Neural progenitor cell (in vitro differentiated cells): ENCODE measurements at regions not wholly inside any gene's neighbourhood (a gene's known extent, or its start where the extent isn't known, plus 50 kb on each side); places are given as distances from the start of the nearest gene placed in this dataset.

Source experiments
- DNase-seq: peaks from one replicate; pipeline ENCODE4 v3.0.0-alpha.2; 2016; ENCODE audit warnings: low spot score
- H2AFZ ChIP-seq: fragments of 200-600 bp; sonication (generic); replicated peaks from 2 replicates; pipeline ENCODE4 v1.6.1; 2016; ENCODE audit warnings: antibody characterized with exemption
- H3F3A ChIP-seq: fragments of 200-600 bp; sonication (generic); 2 replicates; pipeline ENCODE4 v1.6.1; 2016; ENCODE audit warnings: antibody characterized with exemption, low read depth
- H3K27ac ChIP-seq: fragments of 200-600 bp; sonication (generic); 2 replicates; pipeline ENCODE4 v1.5.1; 2016; ENCODE audit warnings: mild to moderate bottlenecking
- H3K27me3 ChIP-seq: fragments of 200-600 bp; sonication (generic); 2 replicates; pipeline ENCODE4 v1.6.1; 2016; ENCODE audit warnings: mild to moderate bottlenecking, moderate library complexity
- H3K36me3 ChIP-seq: fragments of 200-600 bp; sonication (generic); 2 replicates; pipeline ENCODE4 v1.5.1; 2016
- H3K4me1 ChIP-seq: fragments of 200-600 bp; sonication (generic); 2 replicates; pipeline ENCODE4 v1.6.1; 2016; ENCODE audit warnings: mixed run types
- H3K4me2 ChIP-seq: fragments of 200-600 bp; sonication (generic); 2 replicates; pipeline ENCODE4 v1.6.1; 2016
- H3K4me3 ChIP-seq: fragments of 200-600 bp; sonication (generic); 2 replicates; pipeline ENCODE4 v1.5.1; 2016
- H3K79me2 ChIP-seq: fragments of 200-600 bp; sonication (generic); 2 replicates; pipeline ENCODE4 v1.6.1; 2016; ENCODE audit warnings: low read depth
- H3K9ac ChIP-seq: fragments of 200-600 bp; sonication (generic); 2 replicates; pipeline ENCODE4 v1.6.1; 2016
- H3K9me3 ChIP-seq: fragments of 200-600 bp; sonication (generic); 2 replicates; pipeline ENCODE4 v1.5.1; 2016; ENCODE audit warnings: low read depth
- H4K20me1 ChIP-seq: fragments of 200-600 bp; sonication (generic); 2 replicates; pipeline ENCODE4 v1.6.1; 2016; ENCODE audit warnings: low read depth
- H3K27ac Mint-ChIP-seq: 3 replicates; pipeline ENCODE4 v1.8.0; 2021; ENCODE audit warnings: mixed read lengths
- H3K27me3 Mint-ChIP-seq: 2 replicates; pipeline ENCODE4 v1.8.0; 2022; ENCODE audit warnings: low read depth, mild to moderate bottlenecking, inconsistent platforms, moderate library complexity, mixed read lengths; ENCODE audit not compliant: insufficient read depth
- H3K36me3 Mint-ChIP-seq: 3 replicates; pipeline ENCODE4 v1.8.0; 2021; ENCODE audit warnings: mixed read lengths
- H3K4me1 Mint-ChIP-seq: 3 replicates; pipeline ENCODE4 v1.8.0; 2021; ENCODE audit warnings: mixed read lengths
- H3K4me3 Mint-ChIP-seq: 3 replicates; pipeline ENCODE4 v1.8.0; 2021; ENCODE audit warnings: mild to moderate bottlenecking, moderate library complexity, mixed read lengths
- H3K9me3 Mint-ChIP-seq: 3 replicates; pipeline ENCODE4 v1.8.0; 2020; ENCODE audit warnings: mixed read lengths
- EZH2 ChIP-seq: fragments of 200-600 bp; sonication (generic); IDR thresholded peaks from 2 replicates; pipeline ENCODE4 v1.6.1; 2017; ENCODE audit warnings: antibody characterized with exemption, mild to moderate bottlenecking, moderate library complexity
- EZH2phosphoT487 ChIP-seq: fragments of 200-600 bp; sonication (generic); IDR thresholded peaks from 2 replicates; pipeline ENCODE4 v1.6.1; 2017; ENCODE audit warnings: antibody characterized with exemption
- TF ChIP-seq, protein P1 (sequence below): fragments of 200-600 bp; sonication (generic); IDR thresholded peaks from 2 replicates; pipeline ENCODE4 v1.5.1; 2017; ENCODE audit warnings: antibody characterized with exemption, mild to moderate bottlenecking

DNA sequence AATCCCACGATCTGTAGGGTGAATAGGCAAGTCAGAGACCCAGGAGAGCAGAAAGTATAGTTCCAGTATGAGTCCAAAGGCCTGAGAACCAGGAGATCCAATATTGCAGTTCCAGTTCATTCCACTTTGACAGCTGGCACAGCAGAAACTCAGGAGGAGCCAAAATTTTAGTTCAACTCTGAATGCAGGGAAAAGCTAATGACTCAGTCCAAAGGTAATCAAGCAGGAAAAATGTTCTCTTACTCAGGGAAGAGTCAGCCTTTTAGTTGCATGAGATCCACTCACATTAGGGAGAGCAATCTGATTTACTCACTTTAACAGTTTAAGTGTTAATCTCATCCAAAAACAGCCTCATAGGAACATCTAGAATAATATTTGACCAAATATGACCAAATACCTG lies 130.2 kb upstream of the LRFN5 start:
- no peaks in the 10 kb centered on the region for H3K27me3 Mint-ChIP-seq
- H3K9me3 Mint-ChIP-seq = no peaks in the 10 kb centered on the region
- Histone ChIP-seq H3K79me2 (no peaks in the 10 kb centered on the region), H3K4me3 (no peak overlapping the region), H3K4me1 (peaks cover 4% of the 10 kb centered on the region), H3K9ac (no peak overlapping the region), H3F3A (no peaks in the 10 kb centered on the region), H3K27me3 (no peaks in the 10 kb centered on the region), H3K9me3 (no peaks in the 10 kb centered on the region), H3K36me3 (no peaks in the 10 kb centered on the region), H3K4me2 (no peak overlapping the region), H4K20me1 (no peaks in the 10 kb centered on the region), H2AFZ (no peak overlapping the region), H3K27ac (no peak overlapping the region)
- TF ChIP-seq, protein P1, sequence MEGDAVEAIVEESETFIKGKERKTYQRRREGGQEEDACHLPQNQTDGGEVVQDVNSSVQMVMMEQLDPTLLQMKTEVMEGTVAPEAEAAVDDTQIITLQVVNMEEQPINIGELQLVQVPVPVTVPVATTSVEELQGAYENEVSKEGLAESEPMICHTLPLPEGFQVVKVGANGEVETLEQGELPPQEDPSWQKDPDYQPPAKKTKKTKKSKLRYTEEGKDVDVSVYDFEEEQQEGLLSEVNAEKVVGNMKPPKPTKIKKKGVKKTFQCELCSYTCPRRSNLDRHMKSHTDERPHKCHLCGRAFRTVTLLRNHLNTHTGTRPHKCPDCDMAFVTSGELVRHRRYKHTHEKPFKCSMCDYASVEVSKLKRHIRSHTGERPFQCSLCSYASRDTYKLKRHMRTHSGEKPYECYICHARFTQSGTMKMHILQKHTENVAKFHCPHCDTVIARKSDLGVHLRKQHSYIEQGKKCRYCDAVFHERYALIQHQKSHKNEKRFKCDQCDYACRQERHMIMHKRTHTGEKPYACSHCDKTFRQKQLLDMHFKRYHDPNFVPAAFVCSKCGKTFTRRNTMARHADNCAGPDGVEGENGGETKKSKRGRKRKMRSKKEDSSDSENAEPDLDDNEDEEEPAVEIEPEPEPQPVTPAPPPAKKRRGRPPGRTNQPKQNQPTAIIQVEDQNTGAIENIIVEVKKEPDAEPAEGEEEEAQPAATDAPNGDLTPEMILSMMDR = no peak
- TF ChIP-seq EZH2 (no peak), EZH2phosphoT487 (no peak)
- no peaks in the 10 kb centered on the region for H3K36me3 Mint-ChIP-seq
- no peak overlapping the region for H3K4me3 Mint-ChIP-seq
- DNase-seq = no peak
- no peak overlapping the region for H3K27ac Mint-ChIP-seq
- no peaks in the 10 kb centered on the region for H3K4me1 Mint-ChIP-seq

DNA sequence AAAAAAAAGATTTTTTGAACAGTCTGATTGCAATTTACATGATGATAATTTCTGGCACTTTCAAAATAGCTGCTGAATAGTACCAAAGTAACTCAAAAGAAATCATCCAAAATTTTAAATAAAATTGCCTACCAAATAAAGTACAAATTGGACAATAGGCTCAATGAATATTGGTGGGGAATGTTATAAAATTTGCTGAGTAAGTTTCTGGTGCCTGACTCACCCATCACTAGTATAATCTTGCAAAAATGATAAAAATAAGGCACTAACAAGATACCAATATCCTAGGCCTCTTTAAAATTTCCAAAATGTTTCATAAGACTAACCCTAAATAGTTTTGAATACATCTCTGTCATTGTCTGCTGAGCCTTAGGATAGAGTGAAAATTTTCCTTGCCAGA lies 145.3 kb upstream of the LRFN5 start:
- TF ChIP-seq EZH2 (no peak), EZH2phosphoT487 (no peak)
- TF ChIP-seq, protein P1 = no peak
- Histone ChIP-seq H4K20me1 (no peaks in the 10 kb centered on the region), H3K79me2 (no peaks in the 10 kb centered on the region), H3K9me3 (no peaks in the 10 kb centered on the region), H2AFZ (no peak overlapping the region), H3K4me2 (no peak overlapping the region), H3K36me3 (no peaks in the 10 kb centered on the region), H3K4me1 (no peaks in the 10 kb centered on the region), H3K27ac (no peak overlapping the region), H3K4me3 (no peak overlapping the region), H3F3A (no peaks in the 10 kb centered on the region), H3K9ac (no peak overlapping the region), H3K27me3 (no peaks in the 10 kb centered on the region)
- no peaks in the 10 kb centered on the region for H3K27me3 Mint-ChIP-seq
- DNase-seq = no peak
- H3K27ac Mint-ChIP-seq = no peak overlapping the region
- H3K4me1 Mint-ChIP-seq = no peaks in the 10 kb centered on the region
- H3K9me3 Mint-ChIP-seq = no peaks in the 10 kb centered on the region
- no peaks in the 10 kb centered on the region for H3K36me3 Mint-ChIP-seq
- no peak overlapping the region for H3K4me3 Mint-ChIP-seq

DNA sequence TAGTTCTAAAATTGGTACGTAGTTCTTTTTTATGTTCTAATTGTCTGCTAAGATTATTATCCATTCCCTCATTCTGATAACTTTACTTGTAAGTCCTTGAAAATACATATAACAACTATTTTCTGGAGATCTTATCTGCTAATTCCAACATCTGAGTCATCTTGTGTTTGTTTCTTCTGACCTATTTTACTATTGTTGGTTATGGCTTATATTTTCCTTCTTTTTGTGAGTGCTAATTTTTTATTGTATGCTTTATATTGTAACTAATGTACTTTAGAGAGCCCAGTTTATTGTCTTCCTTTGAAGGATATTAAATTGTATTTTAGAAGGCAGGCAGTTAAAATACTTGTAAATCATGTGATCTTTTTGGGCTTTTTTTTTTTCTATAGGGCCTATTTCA lies 149.3 kb upstream of the LRFN5 start:
- no peak overlapping the region for H3K4me3 Mint-ChIP-seq
- H3K4me1 Mint-ChIP-seq = no peaks in the 10 kb centered on the region
- Histone ChIP-seq H4K20me1 (no peaks in the 10 kb centered on the region), H3K4me2 (no peak overlapping the region), H3K4me1 (no peaks in the 10 kb centered on the region), H2AFZ (no peak overlapping the region), H3K9ac (no peak overlapping the region), H3K36me3 (no peaks in the 10 kb centered on the region), H3K9me3 (no peaks in the 10 kb centered on the region), H3K79me2 (no peaks in the 10 kb centered on the region), H3K27ac (no peak overlapping the region), H3F3A (no peaks in the 10 kb centered on the region), H3K27me3 (no peaks in the 10 kb centered on the region), H3K4me3 (no peak overlapping the region)
- no peak for DNase-seq
- H3K27ac Mint-ChIP-seq = no peak overlapping the region
- TF ChIP-seq EZH2 (no peak), EZH2phosphoT487 (no peak)
- TF ChIP-seq, protein P1 = no peak
- no peaks in the 10 kb centered on the region for H3K9me3 Mint-ChIP-seq
- no peaks in the 10 kb centered on the region for H3K36me3 Mint-ChIP-seq
- H3K27me3 Mint-ChIP-seq = no peaks in the 10 kb centered on the region

DNA sequence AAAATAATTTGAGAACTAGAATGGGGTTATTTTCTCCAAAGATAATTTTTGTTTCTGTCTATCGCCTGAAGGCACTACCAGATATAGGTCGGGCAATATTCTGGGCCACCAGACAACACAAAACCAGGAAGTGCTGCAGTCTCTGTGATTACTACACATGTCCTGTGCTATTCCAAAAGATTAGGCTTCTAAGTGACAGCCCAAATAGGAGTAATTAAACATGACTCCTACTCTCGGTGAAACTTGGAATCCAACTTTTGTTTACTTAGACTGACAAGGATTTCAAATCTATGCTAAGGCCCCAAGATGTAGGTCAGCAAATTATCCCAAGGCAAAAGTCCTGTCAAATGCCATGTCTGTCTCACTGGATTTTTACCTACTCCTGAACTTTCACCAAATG lies 157.6 kb upstream of the LRFN5 start:
- H3K36me3 Mint-ChIP-seq = no peaks in the 10 kb centered on the region
- H3K27ac Mint-ChIP-seq = no peak overlapping the region
- Histone ChIP-seq H3K4me1 (no peaks in the 10 kb centered on the region), H4K20me1 (no peaks in the 10 kb centered on the region), H3F3A (no peaks in the 10 kb centered on the region), H3K27ac (no peak overlapping the region), H3K9ac (no peak overlapping the region), H2AFZ (no peak overlapping the region), H3K27me3 (no peaks in the 10 kb centered on the region), H3K79me2 (no peaks in the 10 kb centered on the region), H3K9me3 (no peaks in the 10 kb centered on the region), H3K4me2 (no peak overlapping the region), H3K4me3 (no peak overlapping the region), H3K36me3 (no peaks in the 10 kb centered on the region)
- no peaks in the 10 kb centered on the region for H3K27me3 Mint-ChIP-seq
- TF ChIP-seq, protein P1 = no peak
- TF ChIP-seq EZH2 (no peak), EZH2phosphoT487 (no peak)
- H3K4me1 Mint-ChIP-seq = no peaks in the 10 kb centered on the region
- no peaks in the 10 kb centered on the region for H3K9me3 Mint-ChIP-seq
- no peak for DNase-seq
- no peak overlapping the region for H3K4me3 Mint-ChIP-seq
